ENCODE measurements at regions not wholly inside any gene's neighbourhood (a gene's known extent, or its start where the extent isn't known, plus 50 kb on each side); places are given as distances from the start of the nearest gene placed in this dataset.

- TF ChIP-seq POLR2A (IDR thresholded peaks at IDR 0.05) (no peak), EP300 (IDR thresholded peaks at IDR 0.05) (no peak), CTCF (IDR thresholded peaks at IDR 0.05) (no peak)
- Histone ChIP-seq H3K27ac (no peak overlapping the region), H3K4me3 (no peak overlapping the region), H3K27me3 (no peaks in the 10 kb centered on the region), H3K9me3 (no peaks in the 10 kb centered on the region), H3K4me1 (peaks cover 0 to 11% (median 0%) of the 10 kb centered on the region in 4 donors), H3K36me3 (no peaks in the 10 kb centered on the region)
- DNase-seq (ENCODE audit: low spot score in 2 of 2), result no peak
- 91 to 97% methylated on average over 4 of the region's 4 CpGs for WGBS, 2 donors
These were observed 364.7 kb downstream of the CAAP1 start for GRCh38 chr9:26527931-26528330.

- no peaks in the 10 kb centered on the region for H3K9me3 ChIP-seq
- no peak for DNase-seq (ENCODE audit: low spot score in 2 of 2)
- 3 to 4% methylated on average over 1 of the region's 1 CpG for WGBS, 2 donors
- no peak overlapping the region for H3K27ac ChIP-seq
- no peaks in the 10 kb centered on the region for H3K27me3 ChIP-seq
- TF ChIP-seq EP300 (IDR thresholded peaks at IDR 0.05) (no peak), CTCF (IDR thresholded peaks at IDR 0.05) (no peak), POLR2A (IDR thresholded peaks at IDR 0.05) (no peak)
- H3K36me3 ChIP-seq, result no peaks in the 10 kb centered on the region
- H3K4me1 ChIP-seq, result peaks cover 0 to 11% (median 0%) of the 10 kb centered on the region in 4 donors
- no peak overlapping the region for H3K4me3 ChIP-seq
These were observed 368.3 kb downstream of the CAAP1 start for GRCh38 chr9:26524267-26524666.

- H3K4me1 ChIP-seq, result peaks cover 0 to 11% (median 0%) of the 10 kb centered on the region in 4 donors
- H3K36me3 ChIP-seq, result no peaks in the 10 kb centered on the region
- H3K4me3 ChIP-seq, result no peak overlapping the region
- 31 to 55% methylated on average over 3 of the region's 3 CpGs for WGBS, 2 donors
- H3K27me3 ChIP-seq, result no peaks in the 10 kb centered on the region
- H3K9me3 ChIP-seq, result no peaks in the 10 kb centered on the region
- DNase-seq (ENCODE audit: low spot score in 2 of 2), result no peak
- no peak overlapping the region for H3K27ac ChIP-seq
- TF ChIP-seq CTCF (IDR thresholded peaks at IDR 0.05) (no peak), POLR2A (IDR thresholded peaks at IDR 0.05) (no peak), EP300 (IDR thresholded peaks at IDR 0.05) (no peak)
These were observed 369.0 kb downstream of the CAAP1 start for GRCh38 chr9:26523577-26523976.

GRCh38 chr9:26520141-26520540 is 372.5 kb downstream of the CAAP1 start:
- no peak overlapping the region for H3K27ac ChIP-seq
- DNase-seq (ENCODE audit: low spot score in 2 of 2), result no peak
- H3K27me3 ChIP-seq, result no peaks in the 10 kb centered on the region
- TF ChIP-seq POLR2A (IDR thresholded peaks at IDR 0.05) (no peak), EP300 (IDR thresholded peaks at IDR 0.05) (no peak), CTCF (IDR thresholded peaks at IDR 0.05) (no peak)
- 87 to 88% methylated on average over 1 of the region's 1 CpG for WGBS, 2 donors
- H3K4me1 ChIP-seq, result peaks cover 0 to 11% (median 0%) of the 10 kb centered on the region in 4 donors
- H3K4me3 ChIP-seq, result no peak overlapping the region
- H3K9me3 ChIP-seq, result no peaks in the 10 kb centered on the region
- no peaks in the 10 kb centered on the region for H3K36me3 ChIP-seq

GRCh38 chr9:26516773-26517343 is 375.7 kb downstream of the CAAP1 start:
- DNase-seq (ENCODE audit: low spot score in 2 of 2), result no peak
- Histone ChIP-seq H3K9me3 (no peaks in the 10 kb centered on the region), H3K27ac (no peak overlapping the region), H3K4me3 (no peak overlapping the region), H3K4me1 (no peaks in the 10 kb centered on the region), H3K36me3 (no peaks in the 10 kb centered on the region), H3K27me3 (no peaks in the 10 kb centered on the region)
- WGBS, 2 donors, result 38 to 43% methylated on average over 1 of the region's 1 CpG
- no peak for TF ChIP-seq EP300 (IDR thresholded peaks at IDR 0.05)
- TF ChIP-seq CTCF (IDR thresholded peaks at IDR 0.05), result no peak
- no peak for TF ChIP-seq POLR2A (IDR thresholded peaks at IDR 0.05)
